ENCODE measurements at regions not wholly inside any gene's neighbourhood (a gene's known extent, or its start where the extent isn't known, plus 50 kb on each side); places are given as distances from the start of the nearest gene placed in this dataset.
"Not testable (repeated sequence)": the region's sequence is repeated elsewhere in the genome, so short reads cannot be mapped to it uniquely, and the experiment has no call there.

- DNase-seq: no peak
Measured at GRCh38 chrX:2561456-2561855, 60.7 kb upstream of the DHRSX start.

DNA sequence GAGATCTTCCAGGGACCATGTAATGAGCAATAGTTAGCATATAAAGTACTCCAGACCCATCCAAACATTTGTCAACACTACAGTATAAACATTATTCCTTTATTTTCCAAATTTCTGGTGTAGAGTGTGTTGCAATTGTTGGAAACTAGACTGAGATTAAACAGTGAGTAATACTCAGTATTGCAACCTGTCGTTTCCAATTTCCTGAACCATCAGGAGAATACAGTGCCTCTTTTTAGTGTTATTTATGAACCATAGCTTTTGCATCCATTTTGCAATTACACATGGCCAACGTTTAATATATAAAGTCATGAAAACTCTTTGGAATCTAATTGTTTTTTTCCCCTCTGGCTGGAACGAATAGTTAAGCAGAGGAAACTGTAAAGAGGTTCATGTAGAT, 58.3 kb upstream of the DHRSX start:
- DNase-seq: no peak

GRCh38 chrX:2554891-2555290, 54.1 kb upstream of the DHRSX start:
- DNase-seq: no peak

GRCh38 chrX:2554066-2554465, 53.3 kb upstream of the DHRSX start:
- DNase-seq: not testable (repeated sequence)

DNA sequence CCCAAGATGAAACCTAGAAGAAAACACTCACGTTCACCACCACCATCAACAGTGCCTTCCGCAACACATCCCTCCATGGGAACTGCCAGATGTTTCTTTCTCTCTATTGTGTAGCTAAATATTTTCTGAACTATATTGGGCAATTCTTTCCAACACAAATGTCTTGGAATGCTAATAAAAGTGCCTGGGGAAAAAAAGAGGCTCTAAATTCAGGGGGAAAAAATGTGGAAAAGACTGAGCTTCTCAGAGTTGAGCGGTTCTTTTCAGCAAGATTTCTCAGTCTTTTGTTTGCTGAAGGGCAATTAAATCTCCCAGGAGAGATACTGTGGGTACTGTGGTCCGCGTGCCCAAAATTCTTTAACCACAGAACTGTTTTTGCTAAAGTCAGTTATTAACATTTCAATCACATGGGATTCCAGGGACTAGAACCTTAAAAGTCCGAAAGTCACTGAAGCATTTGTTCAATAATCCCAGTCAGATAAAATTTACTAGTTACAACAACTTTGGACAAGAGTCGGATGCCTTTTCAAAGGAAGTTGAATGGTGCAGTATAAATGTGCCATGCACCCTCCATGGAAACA, 51.9 kb upstream of the DHRSX start:
- no peak for DNase-seq

GRCh38 chrX:2550328-2551020, 49.7 kb upstream of the DHRSX start:
- no peak for DNase-seq

Measured in activated CD8-positive, alpha-beta memory T cell treated with anti-CD3 and anti-CD28 coated beads, Interleukin-2, amount 50 U/mL, for 4 hours (primary cell).